Activated gamma-delta T cell treated with Interleukin-2 at 50 U/mL for 16 hours (primary cell): ENCODE measurements at regions not wholly inside any gene's neighbourhood (a gene's known extent, or its start where the extent isn't known, plus 50 kb on each side); places are given as distances from the start of the nearest gene placed in this dataset.
"Not testable (repeated sequence)": the region's sequence is repeated elsewhere in the genome, so short reads cannot be mapped to it uniquely, and the experiment has no call there.

Source experiments
- DNase-seq: peaks from one replicate; pipeline ENCODE4 v3.0.0-alpha.2; 2020

DNA sequence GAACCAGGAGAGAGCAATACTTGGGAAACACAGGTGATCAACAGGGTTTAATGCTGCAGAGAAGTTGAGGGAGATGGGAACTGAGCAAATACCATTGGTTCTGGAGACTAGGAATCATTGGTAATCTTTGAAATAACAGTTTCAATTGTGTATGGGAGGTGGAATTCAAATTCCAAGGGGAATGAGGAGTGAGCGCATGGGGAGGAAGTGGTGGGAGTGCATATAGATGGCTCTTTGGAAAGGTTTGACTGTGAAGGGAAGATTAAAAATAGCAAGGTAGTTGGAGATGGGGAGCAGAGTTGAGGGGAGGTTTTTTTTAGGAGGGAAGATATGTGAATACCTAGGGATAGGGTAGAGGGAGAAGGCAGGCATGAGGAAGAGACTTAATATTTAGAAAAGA, 51.1 kb upstream of the ROPN1 start:
- no peak for DNase-seq

DNA sequence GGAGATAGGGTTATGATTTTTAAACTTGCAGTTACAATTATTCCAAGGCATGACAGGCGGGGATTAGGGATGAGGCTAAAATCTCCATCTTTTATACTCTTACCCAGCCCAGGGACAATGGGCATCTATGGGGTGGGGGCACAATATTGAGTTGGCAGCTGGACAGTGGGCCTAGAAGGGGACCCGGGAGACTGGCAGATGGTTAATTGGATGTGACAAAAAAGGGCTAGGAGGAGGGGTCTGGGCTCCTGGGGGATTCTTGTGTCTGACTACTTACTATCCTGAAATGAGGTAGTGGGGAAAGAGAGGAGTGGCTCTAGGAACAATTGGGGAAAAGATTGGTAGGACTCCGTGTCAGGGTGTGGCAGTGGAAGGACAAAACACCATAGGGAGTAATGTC, 53.0 kb upstream of the ROPN1 start:
- no peak for DNase-seq

DNA sequence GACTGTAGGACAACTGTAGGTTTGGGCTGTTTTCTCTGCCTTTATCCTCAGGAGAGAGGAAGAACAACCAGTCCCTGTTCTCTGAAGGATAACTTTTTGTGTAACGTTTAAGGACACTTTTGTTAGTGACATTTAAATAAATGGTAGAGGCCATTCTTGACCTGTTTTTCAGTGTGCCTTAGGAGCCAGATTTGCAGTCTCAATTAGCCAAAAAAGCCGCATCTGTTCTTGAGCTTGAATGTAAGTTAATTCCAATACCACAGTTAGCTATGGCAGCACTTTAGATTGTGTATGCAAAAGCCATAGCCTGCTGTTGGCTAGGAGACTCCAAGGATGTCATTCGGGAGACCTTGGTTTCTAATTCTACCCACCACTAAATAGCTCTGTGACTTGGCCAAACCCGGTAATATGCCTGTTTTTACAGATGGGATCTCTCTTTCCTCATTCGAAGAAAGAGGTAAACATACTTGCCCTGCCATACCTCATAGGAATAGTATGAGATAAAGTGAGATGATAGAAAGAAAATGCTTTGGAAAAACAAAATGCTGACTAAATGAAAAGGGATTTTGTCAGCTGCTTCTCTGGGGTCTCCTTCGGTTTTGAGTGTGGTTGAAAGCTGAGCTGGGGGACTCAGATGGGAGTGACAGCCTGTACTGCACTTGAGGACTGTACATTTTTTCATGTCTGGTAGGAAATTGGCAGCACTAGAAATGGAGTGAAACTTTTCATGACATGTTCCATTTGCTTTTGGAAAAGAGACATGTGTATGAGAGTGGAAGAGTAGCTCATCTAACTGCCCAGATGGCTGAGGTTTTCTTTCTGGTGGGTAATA, 57.3 kb upstream of the ROPN1 start:
- no peak for DNase-seq

DNA sequence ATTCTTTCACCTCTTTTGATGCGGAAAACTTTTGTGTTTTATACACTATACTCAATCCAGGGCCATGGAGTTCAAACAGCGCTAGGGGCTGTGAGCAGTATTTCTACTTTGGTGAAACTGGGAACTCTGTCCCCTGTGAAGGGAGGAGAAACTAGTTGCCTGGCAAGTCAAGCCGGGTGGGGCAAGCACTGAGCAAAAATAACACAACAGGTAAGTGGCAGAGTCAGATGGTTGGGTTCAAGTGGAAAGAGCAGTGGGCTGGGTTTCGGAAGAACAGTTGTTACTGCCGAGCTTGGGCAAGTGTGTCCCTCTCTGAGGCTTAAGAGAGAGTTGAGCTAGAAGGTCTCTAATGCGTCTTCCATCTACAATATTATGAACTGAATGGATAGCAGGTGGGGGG, 59.7 kb upstream of the ROPN1 start:
- no peak for DNase-seq

DNA sequence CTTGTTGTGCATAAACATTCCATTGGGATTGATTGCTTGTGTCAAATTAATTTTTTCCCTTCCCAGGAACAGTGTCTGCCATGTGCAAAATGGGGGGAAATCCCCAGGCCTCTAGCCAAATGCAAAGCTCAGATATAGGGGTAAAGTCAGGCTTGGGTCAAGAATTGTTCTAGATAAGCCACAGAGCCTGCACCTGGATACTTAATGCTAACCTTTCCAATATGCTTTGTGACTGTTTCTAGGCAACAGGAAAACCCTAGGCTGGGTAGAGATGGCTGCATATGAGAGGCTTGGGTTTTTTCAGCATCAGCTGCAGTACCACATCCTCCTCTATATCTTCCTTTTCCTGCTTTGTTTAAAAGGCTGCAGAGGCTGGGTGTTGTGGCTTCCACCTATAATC, 61.9 kb upstream of the ROPN1 start:
- DNase-seq: no peak

- DNase-seq: no peak
Measured at GRCh38 chr3:124056846-124057245, 64.9 kb upstream of the ROPN1 start.

- no peak for DNase-seq
Measured at GRCh38 chr3:124057420-124057819, 65.5 kb upstream of the ROPN1 start.

GRCh38 chr3:124059580-124059979, 67.7 kb upstream of the ROPN1 start:
- no peak for DNase-seq

GRCh38 chr3:124063197-124063909, 71.4 kb upstream of the ROPN1 start:
- DNase-seq: no peak

DNA sequence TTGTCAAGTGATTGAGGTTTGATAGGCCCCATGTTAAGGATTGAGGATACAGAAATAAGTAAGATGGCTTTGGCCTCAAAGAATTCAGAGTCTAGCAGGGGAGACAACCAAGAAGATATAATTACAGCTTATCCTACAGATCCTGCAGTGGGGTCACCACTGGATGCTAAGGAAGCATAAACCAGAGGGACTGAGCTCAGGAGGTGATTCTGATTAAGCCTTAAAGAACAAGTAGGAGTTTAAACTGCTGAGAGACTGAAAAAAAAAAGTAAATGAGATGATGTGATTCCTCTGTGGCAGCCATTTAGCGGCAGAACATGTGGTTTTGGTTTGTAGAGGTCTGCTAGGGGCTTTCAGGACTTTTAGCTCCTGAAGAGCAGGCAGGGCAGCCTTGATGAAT, 72.1 kb upstream of the ROPN1 start:
- no peak for DNase-seq

DNA sequence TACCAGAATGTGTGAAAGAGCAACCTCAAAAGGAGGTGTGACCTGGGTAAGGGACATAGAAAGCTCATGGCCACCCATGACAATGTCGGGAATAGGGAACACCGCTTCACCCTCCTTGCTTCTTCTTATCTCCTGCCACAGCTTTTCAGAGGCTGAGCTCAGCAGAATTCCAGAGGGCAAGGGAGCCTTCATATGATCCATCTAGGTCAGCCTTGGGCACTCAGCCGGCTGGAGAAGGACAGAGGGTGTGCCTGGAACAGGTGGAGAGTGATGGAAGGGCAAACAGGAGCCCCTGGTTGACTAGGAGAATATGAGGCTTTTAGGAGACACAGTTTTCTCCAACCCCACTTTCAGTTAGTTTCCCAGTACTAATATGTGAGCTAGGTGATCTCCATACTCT, 74.6 kb upstream of the ROPN1 start:
- DNase-seq: not testable (repeated sequence)

DNA sequence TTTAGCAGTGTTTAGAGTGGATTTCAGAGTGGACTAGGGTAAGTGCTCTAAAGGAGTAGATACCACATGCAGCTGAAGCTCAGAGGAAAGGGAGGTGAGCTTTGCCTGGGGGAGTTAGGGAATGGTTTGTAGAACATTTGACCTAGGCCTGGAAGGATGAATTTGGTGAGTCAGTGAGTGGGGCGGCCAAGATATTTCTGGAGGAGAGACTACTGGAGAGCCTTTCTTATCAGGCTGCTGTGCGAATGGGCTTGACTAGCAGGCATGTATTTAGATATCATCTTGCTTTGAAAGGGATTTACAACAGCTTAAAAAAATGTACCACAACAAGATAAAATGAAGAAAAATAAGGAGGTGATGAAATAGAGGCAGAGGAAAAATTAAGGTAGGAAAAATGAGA, 77.8 kb upstream of the ROPN1 start:
- not testable (repeated sequence) for DNase-seq

- DNase-seq: not testable (repeated sequence)
Measured at GRCh38 chr3:124075090-124075489, 83.2 kb upstream of the ROPN1 start.

- no peak for DNase-seq
Measured at GRCh38 chr3:124075753-124076152, 83.8 kb upstream of the ROPN1 start.

GRCh38 chr3:124076235-124076634, 84.3 kb upstream of the ROPN1 start:
- DNase-seq: no peak

DNA sequence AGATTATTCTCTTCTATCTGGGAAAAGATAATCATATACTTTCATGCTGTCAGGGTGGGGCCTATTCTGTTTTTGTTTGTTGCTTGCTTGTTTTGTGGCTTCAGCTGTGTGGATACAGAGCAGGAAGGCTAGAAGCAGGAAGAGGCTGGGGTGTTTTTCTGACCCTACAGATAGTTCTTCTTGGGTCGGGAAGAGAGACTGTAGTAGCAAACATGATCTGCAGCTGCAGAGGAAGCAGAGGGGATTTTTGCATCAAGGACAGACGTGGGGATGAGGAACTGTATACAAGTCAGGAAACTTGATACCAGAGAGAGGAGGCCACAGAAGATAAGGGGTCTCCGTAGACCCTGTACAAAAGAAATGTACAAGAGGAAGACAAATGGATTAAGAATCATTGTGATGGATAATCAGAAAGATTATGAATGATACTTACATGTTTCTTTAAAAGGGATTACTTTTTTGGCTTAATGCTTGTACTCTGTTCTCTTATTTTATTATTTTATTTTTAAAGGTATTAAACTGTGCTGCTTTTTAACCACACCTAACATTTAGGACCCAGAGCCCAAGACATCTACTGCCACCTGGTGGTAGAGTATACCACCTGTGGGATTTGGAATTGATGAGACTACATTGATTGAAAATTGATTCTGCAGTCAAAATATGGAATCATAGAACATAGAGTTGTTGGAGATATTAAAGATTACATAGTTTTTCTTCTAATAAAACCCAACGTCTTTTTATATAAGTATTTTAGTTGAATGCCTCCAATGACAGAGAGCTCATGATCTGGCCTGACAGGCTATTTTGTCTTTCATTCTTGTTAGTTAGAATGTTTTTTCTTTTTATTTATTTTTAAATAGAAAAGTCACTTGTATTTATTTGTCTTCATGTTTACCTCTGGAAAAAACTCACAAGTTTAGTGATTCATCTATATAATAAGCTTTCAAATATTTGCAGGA, 87.3 kb upstream of the ROPN1 start:
- no peak for DNase-seq

DNA sequence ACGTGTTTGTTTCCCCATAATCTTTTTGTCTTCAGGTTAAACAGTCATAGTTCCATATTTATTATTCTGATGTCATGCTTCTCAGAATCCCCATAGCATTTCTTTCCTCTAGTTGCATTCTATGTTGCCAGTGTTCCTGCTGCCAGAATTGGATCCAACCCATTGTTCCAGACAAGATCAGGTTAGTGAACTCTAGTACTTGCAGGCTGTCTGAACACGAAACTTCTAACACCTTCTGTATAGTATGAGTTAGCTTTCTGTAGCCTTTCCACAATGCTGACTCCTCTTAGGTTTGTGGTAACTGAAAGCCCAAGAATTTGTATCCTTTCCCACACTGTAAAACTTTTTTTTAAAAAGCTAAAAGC, 88.0 kb upstream of the ROPN1 start:
- no peak for DNase-seq

GRCh38 chr3:124082343-124082742, 90.4 kb upstream of the ROPN1 start:
- no peak for DNase-seq

DNA sequence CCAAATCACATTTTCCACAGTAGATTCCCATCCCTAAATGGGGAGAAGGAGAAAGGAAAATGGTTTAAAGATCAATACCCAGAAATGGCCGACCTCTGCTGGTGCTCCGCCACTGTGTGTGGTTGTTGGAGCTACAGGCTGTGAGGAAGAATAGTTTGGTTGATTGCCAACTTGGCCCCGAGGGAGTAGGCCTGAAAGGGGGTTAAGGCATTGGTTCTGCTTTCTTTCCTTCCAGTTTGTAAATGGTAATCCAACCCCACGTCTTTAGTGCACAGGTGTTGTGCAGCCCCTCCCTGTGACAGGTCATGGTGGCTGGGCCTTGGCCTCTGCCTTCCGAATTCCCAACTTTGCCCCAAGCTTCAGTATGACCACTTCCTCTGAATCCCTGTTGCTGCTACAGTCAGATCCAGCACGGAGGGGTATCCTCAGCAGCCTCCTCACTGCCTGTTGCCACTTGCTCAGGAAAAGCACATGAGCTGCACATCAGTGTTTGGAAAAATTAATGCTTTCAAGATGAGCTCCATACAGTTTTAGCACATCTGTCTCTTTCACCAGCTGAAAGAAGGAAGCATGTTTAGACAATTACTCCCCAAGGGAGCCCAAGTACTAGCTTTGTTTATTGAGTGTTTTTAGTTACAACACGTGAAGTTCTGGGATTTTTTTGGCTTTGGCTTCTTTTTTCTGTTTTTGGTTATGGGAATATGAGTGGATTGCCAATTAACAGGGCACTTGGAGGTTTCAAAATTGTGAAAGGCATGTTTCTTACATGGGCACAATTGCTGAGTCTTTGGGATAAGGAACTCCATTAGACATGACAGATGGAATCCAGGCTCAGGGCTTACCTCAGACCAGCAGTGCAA, 92.3 kb upstream of the ROPN1 start:
- no peak for DNase-seq

- DNase-seq: no peak
Measured at GRCh38 chr3:124088801-124089200, 96.9 kb upstream of the ROPN1 start.

GRCh38 chr3:124089214-124089613, 97.3 kb upstream of the ROPN1 start:
- no peak for DNase-seq

DNA sequence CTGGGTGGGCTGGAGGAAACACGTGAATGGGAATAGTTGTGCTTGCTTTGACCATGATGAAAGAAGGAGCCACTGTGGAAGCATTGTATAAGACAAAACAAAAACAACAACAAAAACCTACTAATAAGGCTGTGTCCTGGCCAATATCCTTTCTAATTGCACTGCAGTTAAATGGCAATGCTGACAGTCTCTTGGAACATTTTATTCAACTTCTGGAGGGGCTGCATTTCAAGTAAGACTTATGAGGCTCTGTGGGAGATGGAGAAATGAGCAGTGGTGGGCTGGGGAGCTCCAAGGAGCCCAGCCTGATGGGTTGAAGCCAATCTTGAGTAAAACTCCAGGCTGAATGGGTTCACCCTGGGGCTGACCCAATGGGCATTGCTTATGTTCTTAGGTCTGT, 99.8 kb upstream of the ROPN1 start:
- no peak for DNase-seq
